WTC11 (cell line): ENCODE measurements at regions not wholly inside any gene's neighbourhood (a gene's known extent, or its start where the extent isn't known, plus 50 kb on each side); places are given as distances from the start of the nearest gene placed in this dataset.
A peak's percentile ranks its signal among the peaks of the same experiment; 100 is the strongest.

Experiments used
- CREB1 ChIP-seq: sonication (generic); formaldehyde crosslinking; IDR thresholded peaks from 2 replicates; pipeline ENCODE4 v1.8.0; 2023; ENCODE audit warnings: mild to moderate bottlenecking, missing genetic modification reagents
- CREM ChIP-seq: sonication (generic); formaldehyde crosslinking; IDR thresholded peaks from 2 replicates; pipeline ENCODE4 v1.8.1; 2022; ENCODE audit warnings: mild to moderate bottlenecking, missing genetic modification reagents, moderate library complexity
- NR2C2 ChIP-seq: sonication (generic); formaldehyde crosslinking; IDR thresholded peaks from 2 replicates; pipeline ENCODE4 v1.8.0; 2022; ENCODE audit warnings: mild to moderate bottlenecking, missing genetic modification reagents
- NR3C1 ChIP-seq: sonication (generic); formaldehyde crosslinking; conservative IDR thresholded peaks from 2 replicates; pipeline ENCODE4 v1.8.1; 2023; ENCODE audit warnings: low read depth, mild to moderate bottlenecking, missing genetic modification reagents
- RELA ChIP-seq: sonication (generic); formaldehyde crosslinking; IDR thresholded peaks from 2 replicates; pipeline ENCODE4 v1.8.1; 2022; ENCODE audit warnings: missing genetic modification reagents, mild to moderate bottlenecking, borderline replicate concordance
- SMAD4 ChIP-seq: sonication (generic); formaldehyde crosslinking; IDR thresholded peaks from 2 replicates; pipeline ENCODE4 v1.8.0; 2022; ENCODE audit warnings: mild to moderate bottlenecking, missing genetic modification reagents
- SP1 ChIP-seq: sonication (generic); formaldehyde crosslinking; conservative IDR thresholded peaks from 2 replicates; pipeline ENCODE4 v1.8.1; 2022; ENCODE audit warnings: missing genetic modification reagents
- ZNF219 ChIP-seq: sonication (generic); formaldehyde crosslinking; IDR thresholded peaks from 2 replicates; pipeline ENCODE4 v1.8.0; 2023; ENCODE audit warnings: missing genetic modification reagents, mild to moderate bottlenecking, borderline replicate concordance
- TF ChIP-seq, protein P1 (sequence below): fragments of 200-600 bp; IDR thresholded peaks from 2 replicates; pipeline ENCODE4 v1.8.0; 2022; ENCODE audit warnings: antibody characterized with exemption
- TF ChIP-seq, protein P2 (sequence below): sonication (generic); formaldehyde crosslinking; IDR thresholded peaks from 2 replicates; pipeline ENCODE4 v1.8.0; 2023; ENCODE audit warnings: missing genetic modification reagents
- TF ChIP-seq, protein P3 (sequence below): sonication (generic); formaldehyde crosslinking; IDR thresholded peaks from 2 replicates; pipeline ENCODE4 v1.8.1; 2022; ENCODE audit warnings: mild to moderate bottlenecking, moderate library complexity, missing genetic modification reagents
- TF ChIP-seq, protein P4 (sequence below): sonication (generic); formaldehyde crosslinking; IDR thresholded peaks from 2 replicates; pipeline ENCODE4 v1.8.0; 2022; ENCODE audit warnings: mild to moderate bottlenecking, missing genetic modification reagents

DNA sequence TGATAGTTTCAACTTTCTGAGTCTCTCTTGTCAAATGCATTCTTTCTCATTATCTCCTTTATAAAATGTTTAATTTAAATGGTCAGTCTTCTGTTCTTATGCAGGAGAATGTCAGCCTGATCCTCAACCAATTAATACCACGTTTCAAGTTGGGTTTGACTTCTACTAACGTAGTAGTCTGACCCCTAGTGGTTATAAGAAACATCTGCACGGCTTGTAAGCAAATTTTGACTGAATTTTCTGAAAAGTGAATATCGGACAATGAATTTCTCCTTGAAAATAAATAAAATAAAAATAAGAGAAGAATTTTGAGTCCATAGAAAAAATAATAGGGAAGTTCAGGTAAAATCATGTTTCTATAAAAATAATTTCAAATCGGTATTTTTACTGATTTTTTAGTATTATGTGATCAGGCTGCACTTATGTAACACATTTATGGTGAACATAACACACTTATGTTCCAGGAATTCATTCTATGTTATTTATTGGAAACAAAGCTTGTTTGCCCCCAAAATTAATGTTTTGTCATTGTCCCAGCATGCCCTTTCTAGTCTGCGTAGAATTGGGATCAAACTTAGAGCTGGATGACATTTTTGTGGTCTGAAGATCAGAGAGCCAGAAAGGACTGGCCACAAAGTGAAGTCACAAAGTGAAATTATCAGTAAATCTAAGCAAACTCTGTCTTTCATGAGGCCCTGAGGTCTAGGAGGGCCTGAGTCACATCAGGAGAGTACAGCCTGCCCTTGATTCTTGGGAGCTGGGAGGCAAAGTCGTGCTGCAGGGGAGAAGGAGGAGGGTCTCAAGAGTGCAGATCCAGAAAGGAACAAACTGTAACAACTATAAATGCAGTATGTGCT is 101.2 kb upstream of the STXBP6 start:
- TF ChIP-seq SMAD4 (CRISPR knock-in tag) (no peak), ZNF219 (CRISPR knock-in tag) (no peak), NR3C1 (CRISPR knock-in tag) (no peak), SP1 (CRISPR knock-in tag) (no peak), CREB1 (CRISPR knock-in tag) (no peak), RELA (CRISPR knock-in tag) (no peak), NR2C2 (CRISPR knock-in tag) (no peak), CREM (no peak)
- TF ChIP-seq, protein P1, sequence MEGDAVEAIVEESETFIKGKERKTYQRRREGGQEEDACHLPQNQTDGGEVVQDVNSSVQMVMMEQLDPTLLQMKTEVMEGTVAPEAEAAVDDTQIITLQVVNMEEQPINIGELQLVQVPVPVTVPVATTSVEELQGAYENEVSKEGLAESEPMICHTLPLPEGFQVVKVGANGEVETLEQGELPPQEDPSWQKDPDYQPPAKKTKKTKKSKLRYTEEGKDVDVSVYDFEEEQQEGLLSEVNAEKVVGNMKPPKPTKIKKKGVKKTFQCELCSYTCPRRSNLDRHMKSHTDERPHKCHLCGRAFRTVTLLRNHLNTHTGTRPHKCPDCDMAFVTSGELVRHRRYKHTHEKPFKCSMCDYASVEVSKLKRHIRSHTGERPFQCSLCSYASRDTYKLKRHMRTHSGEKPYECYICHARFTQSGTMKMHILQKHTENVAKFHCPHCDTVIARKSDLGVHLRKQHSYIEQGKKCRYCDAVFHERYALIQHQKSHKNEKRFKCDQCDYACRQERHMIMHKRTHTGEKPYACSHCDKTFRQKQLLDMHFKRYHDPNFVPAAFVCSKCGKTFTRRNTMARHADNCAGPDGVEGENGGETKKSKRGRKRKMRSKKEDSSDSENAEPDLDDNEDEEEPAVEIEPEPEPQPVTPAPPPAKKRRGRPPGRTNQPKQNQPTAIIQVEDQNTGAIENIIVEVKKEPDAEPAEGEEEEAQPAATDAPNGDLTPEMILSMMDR: peak; percentile 40; the same call in 1 of the 2 replicates
- TF ChIP-seq, protein P2, sequence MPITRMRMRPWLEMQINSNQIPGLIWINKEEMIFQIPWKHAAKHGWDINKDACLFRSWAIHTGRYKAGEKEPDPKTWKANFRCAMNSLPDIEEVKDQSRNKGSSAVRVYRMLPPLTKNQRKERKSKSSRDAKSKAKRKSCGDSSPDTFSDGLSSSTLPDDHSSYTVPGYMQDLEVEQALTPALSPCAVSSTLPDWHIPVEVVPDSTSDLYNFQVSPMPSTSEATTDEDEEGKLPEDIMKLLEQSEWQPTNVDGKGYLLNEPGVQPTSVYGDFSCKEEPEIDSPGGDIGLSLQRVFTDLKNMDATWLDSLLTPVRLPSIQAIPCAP (CRISPR knock-in tag): no peak
- TF ChIP-seq, protein P3, sequence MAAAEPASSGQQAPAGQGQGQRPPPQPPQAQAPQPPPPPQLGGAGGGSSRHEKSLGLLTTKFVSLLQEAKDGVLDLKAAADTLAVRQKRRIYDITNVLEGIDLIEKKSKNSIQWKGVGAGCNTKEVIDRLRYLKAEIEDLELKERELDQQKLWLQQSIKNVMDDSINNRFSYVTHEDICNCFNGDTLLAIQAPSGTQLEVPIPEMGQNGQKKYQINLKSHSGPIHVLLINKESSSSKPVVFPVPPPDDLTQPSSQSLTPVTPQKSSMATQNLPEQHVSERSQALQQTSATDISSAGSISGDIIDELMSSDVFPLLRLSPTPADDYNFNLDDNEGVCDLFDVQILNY (CRISPR knock-in tag): no peak
- TF ChIP-seq, protein P4, sequence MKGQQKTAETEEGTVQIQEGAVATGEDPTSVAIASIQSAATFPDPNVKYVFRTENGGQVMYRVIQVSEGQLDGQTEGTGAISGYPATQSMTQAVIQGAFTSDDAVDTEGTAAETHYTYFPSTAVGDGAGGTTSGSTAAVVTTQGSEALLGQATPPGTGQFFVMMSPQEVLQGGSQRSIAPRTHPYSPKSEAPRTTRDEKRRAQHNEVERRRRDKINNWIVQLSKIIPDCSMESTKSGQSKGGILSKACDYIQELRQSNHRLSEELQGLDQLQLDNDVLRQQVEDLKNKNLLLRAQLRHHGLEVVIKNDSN (CRISPR knock-in tag): no peak
